Spinal cord (tissue), 9 donors: ENCODE measurements at regions not wholly inside any gene's neighbourhood (a gene's known extent, or its start where the extent isn't known, plus 50 kb on each side); places are given as distances from the start of the nearest gene placed in this dataset.

Experiments used
- DNase-seq, 6 donors: peaks; one replicate each; pipeline versions ENCODE4 v3.0.0 to v3.0.0-alpha.2; 2013 to 2015; ENCODE audit warnings: low spot score in 6 of 6, low read depth in 4 of 6
- H3K27ac ChIP-seq: one replicate; pipeline ENCODE4 v1.5.1; 2013; ENCODE audit warnings: low read depth, low read length, control low read depth
- H3K27me3 ChIP-seq: one replicate; pipeline ENCODE4 v1.6.1; 2013; ENCODE audit warnings: low read length; ENCODE audit not compliant: control insufficient read depth, insufficient read depth
- H3K36me3 ChIP-seq: one replicate; pipeline ENCODE4 v1.6.1; 2013; ENCODE audit warnings: low read length; ENCODE audit not compliant: control insufficient read depth, insufficient read depth
- H3K4me1 ChIP-seq: one replicate; pipeline ENCODE4 v1.6.1; 2013; ENCODE audit warnings: low read length; ENCODE audit not compliant: control insufficient read depth, insufficient read depth
- H3K4me3 ChIP-seq: one replicate; pipeline ENCODE4 v1.5.1; 2013; ENCODE audit warnings: low read depth, low read length, control low read depth
- H3K9me3 ChIP-seq: one replicate; pipeline ENCODE4 v1.6.1; 2013; ENCODE audit warnings: low read length; ENCODE audit not compliant: control insufficient read depth, insufficient read depth
- WGBS: methylation state at CpG from one replicate; pipeline ENCODE4 v1.1.5; 2013; ENCODE audit warnings: missing lambda C conversion rate; ENCODE audit not compliant: insufficient coverage; 5-methylcytosine and 5-hydroxymethylcytosine counted together
- donor health status: healthy.

DNA sequence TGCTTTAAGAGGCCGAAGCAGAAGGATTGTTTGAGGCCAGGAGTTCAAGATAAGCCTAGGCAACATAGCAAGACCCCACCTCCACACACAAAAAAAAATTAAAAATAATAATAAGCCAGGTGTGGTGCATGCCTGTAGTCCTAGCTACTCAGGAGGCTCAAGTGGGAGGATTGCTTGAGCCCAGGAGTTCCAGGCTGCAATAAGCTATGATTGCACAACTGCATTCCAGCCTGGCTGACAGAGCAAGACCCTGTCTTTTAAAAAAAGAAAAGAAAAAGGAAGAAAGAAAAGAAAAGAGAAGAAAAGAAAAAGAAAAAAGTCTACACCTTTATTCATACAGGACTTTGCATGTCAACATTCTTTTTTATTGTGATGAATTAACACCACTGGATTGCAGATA, 2125.8 kb downstream of the MAT2B start:
- H3K27ac ChIP-seq: no peak overlapping the region
- DNase-seq: no peak
- no peaks in the 10 kb centered on the region for H3K27me3 ChIP-seq
- no peaks in the 10 kb centered on the region for H3K9me3 ChIP-seq
- peaks cover 4% of the 10 kb centered on the region for H3K4me1 ChIP-seq
- WGBS: no CpG with 5 or more reads among the region's 1 CpG
- no peak overlapping the region for H3K4me3 ChIP-seq
- no peaks in the 10 kb centered on the region for H3K36me3 ChIP-seq

DNA sequence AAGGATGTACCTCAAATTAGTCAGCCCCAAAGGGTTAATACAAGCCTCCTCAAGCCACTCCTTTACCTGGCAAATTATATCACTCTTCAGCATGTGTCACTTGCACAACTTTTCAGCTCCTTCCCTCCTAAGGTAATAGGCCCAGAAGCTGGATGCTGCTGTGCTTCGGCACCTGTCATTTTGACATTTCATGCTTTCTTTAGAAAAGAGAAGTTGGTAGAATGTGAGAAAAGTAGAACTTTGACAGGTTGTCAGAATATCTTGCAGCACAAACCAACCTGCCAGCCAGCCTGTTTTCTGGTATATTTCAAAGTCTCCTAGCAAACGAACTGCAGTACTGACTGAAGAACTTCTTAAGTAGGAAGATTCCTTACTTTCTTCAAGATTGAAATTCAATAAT, 2136.9 kb downstream of the MAT2B start:
- no peak overlapping the region for H3K27ac ChIP-seq
- H3K9me3 ChIP-seq: no peaks in the 10 kb centered on the region
- no peaks in the 10 kb centered on the region for H3K36me3 ChIP-seq
- no CpG with 5 or more reads among the region's 2 CpGs for WGBS
- H3K4me3 ChIP-seq: no peak overlapping the region
- DNase-seq: no peak
- H3K27me3 ChIP-seq: no peaks in the 10 kb centered on the region
- H3K4me1 ChIP-seq: no peaks in the 10 kb centered on the region

GRCh38 chr5:165665735-165666400, 2160.4 kb downstream of the MAT2B start:
- H3K4me3 ChIP-seq: no peak overlapping the region
- no peak for DNase-seq
- no peaks in the 10 kb centered on the region for H3K4me1 ChIP-seq
- H3K36me3 ChIP-seq: no peaks in the 10 kb centered on the region
- H3K27ac ChIP-seq: no peak overlapping the region
- 100% methylated on average over 1 of the region's 3 CpGs for WGBS
- H3K9me3 ChIP-seq: peaks cover 1% of the 10 kb centered on the region
- no peaks in the 10 kb centered on the region for H3K27me3 ChIP-seq

DNA sequence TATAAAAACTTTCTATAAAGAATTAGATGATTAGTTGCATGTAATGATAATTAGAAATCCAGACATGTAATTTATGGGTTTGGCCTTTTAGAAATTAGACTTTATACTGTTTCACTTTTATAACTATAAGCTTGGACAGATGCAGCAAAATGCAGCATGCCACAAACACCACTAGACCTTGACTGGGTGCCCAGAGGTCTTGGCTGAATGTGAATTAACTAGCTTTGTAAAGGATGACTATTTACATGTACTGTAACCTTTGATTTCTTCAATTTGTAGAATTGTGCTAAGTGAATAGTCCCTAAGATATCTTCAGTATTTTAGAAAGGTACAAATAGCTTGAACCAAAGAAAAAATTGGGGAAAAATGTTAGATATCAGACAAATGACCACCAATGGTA, 2168.1 kb downstream of the MAT2B start:
- Histone ChIP-seq H3K36me3 (no peaks in the 10 kb centered on the region), H3K27ac (no peak overlapping the region), H3K9me3 (no peaks in the 10 kb centered on the region), H3K4me3 (no peak overlapping the region), H3K27me3 (no peaks in the 10 kb centered on the region), H3K4me1 (no peaks in the 10 kb centered on the region)
- DNase-seq: peak in 3 of 6 donors; percentile 6 to 43 (median 9)

DNA sequence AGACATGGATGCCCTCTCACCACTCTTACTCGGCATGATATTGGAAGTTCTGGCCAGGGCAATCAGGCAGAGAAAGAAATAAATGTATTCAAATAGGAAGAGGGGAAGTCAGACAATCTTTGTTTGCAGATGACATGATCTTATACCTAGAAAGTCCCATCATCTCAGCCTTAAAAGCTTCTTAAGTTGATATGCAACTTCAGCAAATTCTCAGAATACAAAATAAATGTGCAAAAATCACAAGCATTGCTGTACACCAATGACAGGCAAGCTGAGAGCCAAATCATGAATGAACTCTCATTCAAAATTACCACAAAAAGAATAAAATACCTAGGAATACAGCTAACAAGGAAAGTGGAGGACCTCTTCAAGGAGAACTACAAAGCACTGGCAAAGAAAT, 2190.4 kb downstream of the MAT2B start:
- H3K4me1 ChIP-seq: no peaks in the 10 kb centered on the region
- H3K4me3 ChIP-seq: no peak overlapping the region
- H3K36me3 ChIP-seq: no peaks in the 10 kb centered on the region
- H3K27me3 ChIP-seq: no peaks in the 10 kb centered on the region
- WGBS: no CpG with 5 or more reads among the region's 1 CpG
- H3K9me3 ChIP-seq: no peaks in the 10 kb centered on the region
- H3K27ac ChIP-seq: no peak overlapping the region
- DNase-seq: no peak

- DNase-seq: no peak
- Histone ChIP-seq H3K4me1 (no peaks in the 10 kb centered on the region), H3K4me3 (no peak overlapping the region), H3K36me3 (no peaks in the 10 kb centered on the region), H3K9me3 (no peaks in the 10 kb centered on the region), H3K27me3 (no peaks in the 10 kb centered on the region), H3K27ac (no peak overlapping the region)
- WGBS: 100% methylated on average over 1 of the region's 1 CpG
Observed at GRCh38 chr5:165705960-165706359, 2200.5 kb downstream of the MAT2B start.

DNA sequence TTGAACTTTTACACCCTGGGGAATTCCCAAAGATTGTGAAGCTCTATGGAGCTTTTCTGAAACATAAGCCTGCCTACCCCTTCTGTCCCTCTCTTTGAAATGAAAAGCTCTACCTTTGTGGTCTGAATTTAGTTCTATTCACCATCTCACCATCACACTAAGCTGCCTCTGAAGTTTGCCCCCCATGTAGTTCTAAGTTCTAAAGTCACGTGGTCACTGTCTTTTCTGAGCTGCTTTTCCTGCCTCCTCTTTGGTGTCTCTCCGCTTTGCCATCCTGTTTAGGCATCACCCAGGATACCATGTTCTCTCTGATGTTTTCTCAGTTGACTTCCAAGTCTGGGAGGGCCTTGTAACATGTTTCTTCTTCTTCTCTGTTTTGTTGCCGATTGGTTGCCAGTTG, 2206.6 kb downstream of the MAT2B start:
- Histone ChIP-seq H3K4me1 (no peaks in the 10 kb centered on the region), H3K27me3 (no peaks in the 10 kb centered on the region), H3K9me3 (no peaks in the 10 kb centered on the region), H3K27ac (no peak overlapping the region), H3K4me3 (no peak overlapping the region), H3K36me3 (no peaks in the 10 kb centered on the region)
- no peak for DNase-seq
- 87% methylated on average over 2 of the region's 3 CpGs for WGBS

DNA sequence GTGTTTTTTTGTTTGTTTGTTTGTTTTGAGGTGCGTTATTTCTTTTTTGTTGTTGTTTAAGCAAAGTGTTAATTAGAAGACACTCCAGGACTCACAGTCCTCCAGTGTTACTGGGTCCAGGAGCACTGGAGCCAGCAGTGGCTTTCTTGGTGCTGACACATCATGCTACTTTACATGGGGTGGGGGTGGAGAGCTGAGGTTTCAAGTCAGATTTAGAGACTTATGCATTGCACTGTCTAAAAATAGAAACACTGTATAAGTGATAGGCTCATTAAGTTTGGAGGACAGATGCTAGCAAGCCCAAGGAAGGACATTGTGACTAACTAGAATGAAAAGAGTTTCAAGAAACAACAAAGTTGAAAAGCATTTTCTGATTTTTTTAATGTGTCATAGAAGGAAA, 2209.2 kb downstream of the MAT2B start:
- H3K27me3 ChIP-seq: no peaks in the 10 kb centered on the region
- H3K36me3 ChIP-seq: no peaks in the 10 kb centered on the region
- DNase-seq: no peak
- no peak overlapping the region for H3K4me3 ChIP-seq
- 67% methylated on average over 1 of the region's 1 CpG for WGBS
- H3K27ac ChIP-seq: no peak overlapping the region
- no peaks in the 10 kb centered on the region for H3K4me1 ChIP-seq
- no peaks in the 10 kb centered on the region for H3K9me3 ChIP-seq

GRCh38 chr5:165720901-165721300, 2215.5 kb downstream of the MAT2B start:
- no peaks in the 10 kb centered on the region for H3K27me3 ChIP-seq

DNA sequence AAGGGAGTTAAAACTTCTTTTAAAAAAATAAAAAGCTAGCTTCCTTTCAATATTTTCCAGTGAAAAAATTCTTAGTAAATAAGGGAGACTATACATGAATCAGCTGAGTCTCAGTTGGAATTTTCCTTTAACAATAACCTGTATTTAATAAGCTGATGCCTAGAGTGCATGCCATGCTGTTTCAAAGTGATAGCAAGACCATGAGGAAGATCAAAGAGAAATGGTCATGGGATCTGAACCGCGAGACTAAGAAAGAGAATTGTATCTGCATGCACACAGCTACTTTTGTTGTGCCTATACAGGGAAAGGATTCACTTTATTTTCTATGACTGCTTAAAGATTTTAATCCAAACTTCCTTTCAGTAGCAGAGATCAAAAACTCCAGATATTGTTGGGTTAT, 2217.0 kb downstream of the MAT2B start:
- WGBS: no CpG with 5 or more reads among the region's 2 CpGs
- DNase-seq: no peak
- no peaks in the 10 kb centered on the region for H3K27me3 ChIP-seq
- H3K36me3 ChIP-seq: no peaks in the 10 kb centered on the region
- H3K9me3 ChIP-seq: no peaks in the 10 kb centered on the region
- H3K4me1 ChIP-seq: no peaks in the 10 kb centered on the region
- H3K27ac ChIP-seq: no peak overlapping the region
- no peak overlapping the region for H3K4me3 ChIP-seq

More at GRCh38 chr5:165720901-165721300, 2215.5 kb downstream of the MAT2B start:
- Histone ChIP-seq H3K4me3 (no peak overlapping the region), H3K27ac (no peak overlapping the region), H3K4me1 (no peaks in the 10 kb centered on the region), H3K36me3 (no peaks in the 10 kb centered on the region), H3K9me3 (no peaks in the 10 kb centered on the region)
- peak in 1 of 6 donors; percentile 61 for DNase-seq
- 80% methylated on average over 1 of the region's 3 CpGs for WGBS
